K562 (cell line): ENCODE measurements at regions not wholly inside any gene's neighbourhood (a gene's known extent, or its start where the extent isn't known, plus 50 kb on each side); places are given as distances from the start of the nearest gene placed in this dataset.

Experiments used
- BRCA1 ChIP-seq, 2 experiments: fragments of 450-650 bp in 1 of 2; sonication (generic) in 1 of 2; formaldehyde crosslinking in 1 of 2; IDR thresholded peaks; 2 replicates each; pipeline versions ENCODE4 v1.5.0 to v1.6.1; 2017 to 2020; ENCODE audit warnings: mild to moderate bottlenecking in 1 of 2, missing genetic modification reagents in 1 of 2
- CCNT2 ChIP-seq: IDR thresholded peaks from 2 replicates; pipeline ENCODE4 v1.6.1; 2011; ENCODE audit warnings: borderline replicate concordance, low read depth, mild to moderate bottlenecking, moderate library complexity, mixed read lengths, low read length; ENCODE audit not compliant: insufficient read length; ENCODE audit errors: extremely low read depth
- CEBPG ChIP-seq, 3 experiments: fragments of 200-800 bp in 1 of 3; sonication (Bioruptor generic) in 1 of 3; sonication (generic) in 1 of 3; formaldehyde crosslinking in 1 of 3; IDR thresholded peaks in 2 of 3; conservative IDR thresholded peaks in 1 of 3; 2 replicates each; pipeline versions ENCODE4 v1.6.1 to v1.8.0; 2016 to 2022; ENCODE audit warnings: missing compliant biosample characterization in 2 of 3, missing genetic modification characterization in 2 of 3, mild to moderate bottlenecking in 1 of 3, missing genetic modification reagents in 1 of 3
- KAT7 ChIP-seq: sonication (generic); formaldehyde crosslinking; IDR thresholded peaks from 2 replicates; pipeline ENCODE4 v1.8.0; 2022; ENCODE audit warnings: missing genetic modification reagents, mild to moderate bottlenecking, borderline replicate concordance
- MEIS2 ChIP-seq: fragments of 450-650 bp; IDR thresholded peaks from 2 replicates; pipeline ENCODE4 v1.6.1; 2014; ENCODE audit warnings: mild to moderate bottlenecking; ENCODE audit not compliant: partially characterized antibody
- MTA1 ChIP-seq: fragments of 450-650 bp; IDR thresholded peaks from 2 replicates; pipeline ENCODE4 v1.6.1; 2017; ENCODE audit warnings: borderline replicate concordance
- NCOA2 ChIP-seq, 2 experiments: fragments of 450-650 bp; IDR thresholded peaks; 2 replicates each; pipeline ENCODE4 v1.6.1; 2018; ENCODE audit warnings: mild to moderate bottlenecking in 2 of 2, moderate library complexity in 1 of 2; ENCODE audit not compliant: partially characterized antibody in 2 of 2
- RBM14 ChIP-seq: fragments of 200-400 bp; formaldehyde crosslinking; IDR thresholded peaks from 2 replicates; pipeline ENCODE4 v1.6.1; 2018; ENCODE audit warnings: low read depth, mild to moderate bottlenecking, low read length, moderate library complexity, borderline replicate concordance; ENCODE audit not compliant: insufficient read depth
- SNRNP70 ChIP-seq: fragments of 200-400 bp; formaldehyde crosslinking; optimal IDR thresholded peaks from 2 replicates; pipeline ENCODE3; 2017; ENCODE audit warnings: low read depth, low read length
- ZNF77 ChIP-seq: fragments of 250-450 bp; sonication (Bioruptor Pico); IDR thresholded peaks from 2 replicates; pipeline ENCODE4 v1.5.0; 2020
- TF ChIP-seq, protein P1 (sequence below): fragments of 250-450 bp; sonication (Bioruptor Pico); IDR thresholded peaks from 2 replicates; pipeline ENCODE4 v1.5.1; 2021; ENCODE audit warnings: mild to moderate bottlenecking
- TF ChIP-seq, protein P2 (sequence below): IDR thresholded peaks from 2 replicates; pipeline ENCODE4 v1.6.1; 2011; ENCODE audit not compliant: insufficient read length; ENCODE audit errors: extremely low read depth
- TF ChIP-seq, protein P3 (sequence below): IDR thresholded peaks from 2 replicates; pipeline ENCODE4 v1.6.1; 2012; ENCODE audit warnings: low read depth, low read length, improper control_type of control experiment, borderline replicate concordance
- TF ChIP-seq, protein P4 (sequence below): fragments of 450-650 bp; IDR thresholded peaks from 2 replicates; pipeline ENCODE4 v1.6.1; 2017; ENCODE audit warnings: antibody characterized with exemption, mild to moderate bottlenecking
- TF ChIP-seq, protein P5 (sequence below): fragments of 250-450 bp; sonication (Bioruptor Pico); IDR thresholded peaks from 2 replicates; pipeline ENCODE4 v1.4.0; 2020; ENCODE audit warnings: mild to moderate bottlenecking, moderate library complexity, borderline replicate concordance

DNA sequence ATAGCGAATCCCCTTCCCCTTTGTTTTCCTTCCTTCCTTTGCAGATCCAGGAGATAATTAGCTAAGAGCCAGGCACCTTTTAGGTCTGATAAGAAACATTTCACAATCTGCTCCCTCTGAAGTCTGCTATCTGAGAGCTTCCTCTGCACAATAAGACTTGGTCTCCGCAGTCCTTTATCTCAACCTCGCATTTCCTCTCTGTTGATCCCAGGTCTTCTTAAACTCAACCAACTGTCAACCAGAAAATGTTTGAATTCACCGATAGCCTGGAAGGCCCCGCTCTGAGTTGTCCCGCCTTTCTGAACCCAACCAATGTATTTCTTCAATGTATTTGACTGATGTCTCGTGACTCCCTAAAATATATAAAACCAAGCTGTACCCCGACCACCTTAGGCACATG, 78.4 kb upstream of the CTDP1 start (continued):
- TF ChIP-seq, protein P1, sequence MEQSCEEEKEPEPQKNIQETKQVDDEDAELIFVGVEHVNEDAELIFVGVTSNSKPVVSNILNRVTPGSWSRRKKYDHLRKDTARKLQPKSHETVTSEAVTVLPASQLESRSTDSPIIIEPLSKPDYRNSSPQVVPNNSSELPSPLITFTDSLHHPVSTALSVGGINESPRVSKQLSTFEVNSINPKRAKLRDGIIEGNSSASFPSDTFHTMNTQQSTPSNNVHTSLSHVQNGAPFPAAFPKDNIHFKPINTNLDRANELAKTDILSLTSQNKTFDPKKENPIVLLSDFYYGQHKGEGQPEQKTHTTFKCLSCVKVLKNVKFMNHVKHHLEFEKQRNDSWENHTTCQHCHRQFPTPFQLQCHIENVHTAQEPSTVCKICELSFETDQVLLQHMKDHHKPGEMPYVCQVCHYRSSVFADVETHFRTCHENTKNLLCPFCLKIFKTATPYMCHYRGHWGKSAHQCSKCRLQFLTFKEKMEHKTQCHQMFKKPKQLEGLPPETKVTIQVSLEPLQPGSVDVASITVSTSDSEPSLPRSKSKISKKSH (CRISPR knock-in tag) = no peak
- TF ChIP-seq, protein P2, sequence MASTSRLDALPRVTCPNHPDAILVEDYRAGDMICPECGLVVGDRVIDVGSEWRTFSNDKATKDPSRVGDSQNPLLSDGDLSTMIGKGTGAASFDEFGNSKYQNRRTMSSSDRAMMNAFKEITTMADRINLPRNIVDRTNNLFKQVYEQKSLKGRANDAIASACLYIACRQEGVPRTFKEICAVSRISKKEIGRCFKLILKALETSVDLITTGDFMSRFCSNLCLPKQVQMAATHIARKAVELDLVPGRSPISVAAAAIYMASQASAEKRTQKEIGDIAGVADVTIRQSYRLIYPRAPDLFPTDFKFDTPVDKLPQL = no peak
- TF ChIP-seq, protein P3, sequence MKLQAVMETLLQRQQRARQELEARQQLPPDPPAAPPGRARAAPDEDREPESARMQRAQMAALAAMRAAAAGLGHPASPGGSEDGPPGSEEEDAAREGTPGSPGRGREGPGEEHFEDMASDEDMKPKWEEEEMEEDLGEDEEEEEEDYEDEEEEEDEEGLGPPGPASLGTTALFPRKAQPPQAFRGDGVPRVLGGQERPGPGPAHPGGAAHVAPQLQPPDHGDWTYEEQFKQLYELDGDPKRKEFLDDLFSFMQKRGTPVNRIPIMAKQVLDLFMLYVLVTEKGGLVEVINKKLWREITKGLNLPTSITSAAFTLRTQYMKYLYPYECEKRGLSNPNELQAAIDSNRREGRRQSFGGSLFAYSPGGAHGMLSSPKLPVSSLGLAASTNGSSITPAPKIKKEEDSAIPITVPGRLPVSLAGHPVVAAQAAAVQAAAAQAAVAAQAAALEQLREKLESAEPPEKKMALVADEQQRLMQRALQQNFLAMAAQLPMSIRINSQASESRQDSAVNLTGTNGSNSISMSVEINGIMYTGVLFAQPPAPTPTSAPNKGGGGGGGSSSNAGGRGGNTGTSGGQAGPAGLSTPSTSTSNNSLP = no peak
- peak; percentile 61; the same call in 1 of the 2 replicates for TF ChIP-seq CEBPG (CRISPR knock-in tag; IDR thresholded peaks at IDR 0.05)
- peak; percentile 71 to 79 for TF ChIP-seq CEBPG (tag; conservative IDR thresholded peaks at IDR 0.05 in 1 of 2, IDR thresholded peaks at IDR 0.05 in 1 of 2)
- TF ChIP-seq, protein P4, sequence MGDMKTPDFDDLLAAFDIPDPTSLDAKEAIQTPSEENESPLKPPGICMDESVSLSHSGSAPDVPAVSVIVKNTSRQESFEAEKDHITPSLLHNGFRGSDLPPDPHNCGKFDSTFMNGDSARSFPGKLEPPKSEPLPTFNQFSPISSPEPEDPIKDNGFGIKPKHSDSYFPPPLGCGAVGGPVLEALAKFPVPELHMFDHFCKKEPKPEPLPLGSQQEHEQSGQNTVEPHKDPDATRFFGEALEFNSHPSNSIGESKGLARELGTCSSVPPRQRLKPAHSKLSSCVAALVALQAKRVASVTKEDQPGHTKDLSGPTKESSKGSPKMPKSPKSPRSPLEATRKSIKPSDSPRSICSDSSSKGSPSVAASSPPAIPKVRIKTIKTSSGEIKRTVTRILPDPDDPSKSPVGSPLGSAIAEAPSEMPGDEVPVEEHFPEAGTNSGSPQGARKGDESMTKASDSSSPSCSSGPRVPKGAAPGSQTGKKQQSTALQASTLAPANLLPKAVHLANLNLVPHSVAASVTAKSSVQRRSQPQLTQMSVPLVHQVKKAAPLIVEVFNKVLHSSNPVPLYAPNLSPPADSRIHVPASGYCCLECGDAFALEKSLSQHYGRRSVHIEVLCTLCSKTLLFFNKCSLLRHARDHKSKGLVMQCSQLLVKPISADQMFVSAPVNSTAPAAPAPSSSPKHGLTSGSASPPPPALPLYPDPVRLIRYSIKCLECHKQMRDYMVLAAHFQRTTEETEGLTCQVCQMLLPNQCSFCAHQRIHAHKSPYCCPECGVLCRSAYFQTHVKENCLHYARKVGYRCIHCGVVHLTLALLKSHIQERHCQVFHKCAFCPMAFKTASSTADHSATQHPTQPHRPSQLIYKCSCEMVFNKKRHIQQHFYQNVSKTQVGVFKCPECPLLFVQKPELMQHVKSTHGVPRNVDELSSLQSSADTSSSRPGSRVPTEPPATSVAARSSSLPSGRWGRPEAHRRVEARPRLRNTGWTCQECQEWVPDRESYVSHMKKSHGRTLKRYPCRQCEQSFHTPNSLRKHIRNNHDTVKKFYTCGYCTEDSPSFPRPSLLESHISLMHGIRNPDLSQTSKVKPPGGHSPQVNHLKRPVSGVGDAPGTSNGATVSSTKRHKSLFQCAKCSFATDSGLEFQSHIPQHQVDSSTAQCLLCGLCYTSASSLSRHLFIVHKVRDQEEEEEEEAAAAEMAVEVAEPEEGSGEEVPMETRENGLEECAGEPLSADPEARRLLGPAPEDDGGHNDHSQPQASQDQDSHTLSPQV = no peak
- peak; percentile 75 for TF ChIP-seq MEIS2
- TF ChIP-seq, protein P5, sequence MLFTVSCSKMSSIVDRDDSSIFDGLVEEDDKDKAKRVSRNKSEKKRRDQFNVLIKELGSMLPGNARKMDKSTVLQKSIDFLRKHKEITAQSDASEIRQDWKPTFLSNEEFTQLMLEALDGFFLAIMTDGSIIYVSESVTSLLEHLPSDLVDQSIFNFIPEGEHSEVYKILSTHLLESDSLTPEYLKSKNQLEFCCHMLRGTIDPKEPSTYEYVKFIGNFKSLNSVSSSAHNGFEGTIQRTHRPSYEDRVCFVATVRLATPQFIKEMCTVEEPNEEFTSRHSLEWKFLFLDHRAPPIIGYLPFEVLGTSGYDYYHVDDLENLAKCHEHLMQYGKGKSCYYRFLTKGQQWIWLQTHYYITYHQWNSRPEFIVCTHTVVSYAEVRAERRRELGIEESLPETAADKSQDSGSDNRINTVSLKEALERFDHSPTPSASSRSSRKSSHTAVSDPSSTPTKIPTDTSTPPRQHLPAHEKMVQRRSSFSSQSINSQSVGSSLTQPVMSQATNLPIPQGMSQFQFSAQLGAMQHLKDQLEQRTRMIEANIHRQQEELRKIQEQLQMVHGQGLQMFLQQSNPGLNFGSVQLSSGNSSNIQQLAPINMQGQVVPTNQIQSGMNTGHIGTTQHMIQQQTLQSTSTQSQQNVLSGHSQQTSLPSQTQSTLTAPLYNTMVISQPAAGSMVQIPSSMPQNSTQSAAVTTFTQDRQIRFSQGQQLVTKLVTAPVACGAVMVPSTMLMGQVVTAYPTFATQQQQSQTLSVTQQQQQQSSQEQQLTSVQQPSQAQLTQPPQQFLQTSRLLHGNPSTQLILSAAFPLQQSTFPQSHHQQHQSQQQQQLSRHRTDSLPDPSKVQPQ (CRISPR knock-in tag) = no peak
- no peak for TF ChIP-seq BRCA1 (IDR thresholded peaks at IDR 0.05)
- no peak for TF ChIP-seq BRCA1 (CRISPR knock-in tag; IDR thresholded peaks at IDR 0.05)
- no peak for TF ChIP-seq KAT7 (CRISPR knock-in tag)
- TF ChIP-seq ZNF77 (CRISPR knock-in tag) = no peak
- no peak for TF ChIP-seq SNRNP70
- TF ChIP-seq RBM14 = no peak
- TF ChIP-seq MTA1 = peak; percentile 71
- TF ChIP-seq NCOA2 (IDR thresholded peaks at IDR 0.05; ENCODE audit: partially characterized antibody in 2 of 2) = no peak
- TF ChIP-seq CCNT2 = peak; percentile 77
